Sigmoid colon (tissue), 4 donors: ENCODE measurements at regions not wholly inside any gene's neighbourhood (a gene's known extent, or its start where the extent isn't known, plus 50 kb on each side); places are given as distances from the start of the nearest gene placed in this dataset.

Experiments used
- EP300 ChIP-seq, 4 donors: sonication (generic); formaldehyde crosslinking; IDR thresholded peaks; one replicate each; pipeline ENCODE4 v1.6.1; 2017; ENCODE audit warnings: antibody characterized with exemption in 4 of 4
- POLR2A ChIP-seq, 2 donors: fragments of 450-650 bp; IDR thresholded peaks; one replicate each; pipeline ENCODE4 v1.6.1; 2016; ENCODE audit warnings: antibody characterized with exemption in 2 of 2, mild to moderate bottlenecking in 2 of 2, moderate library complexity in 2 of 2
- TF ChIP-seq, protein P1 (sequence below), 4 experiments: fragments of 450-650 bp in 3 of 4; fragments of 200-600 bp in 1 of 4; IDR thresholded peaks; one replicate each; pipeline ENCODE4 v1.5.1; 2016 to 2019; ENCODE audit warnings: antibody characterized with exemption in 4 of 4, mild to moderate bottlenecking in 3 of 4, moderate library complexity in 2 of 4

DNA sequence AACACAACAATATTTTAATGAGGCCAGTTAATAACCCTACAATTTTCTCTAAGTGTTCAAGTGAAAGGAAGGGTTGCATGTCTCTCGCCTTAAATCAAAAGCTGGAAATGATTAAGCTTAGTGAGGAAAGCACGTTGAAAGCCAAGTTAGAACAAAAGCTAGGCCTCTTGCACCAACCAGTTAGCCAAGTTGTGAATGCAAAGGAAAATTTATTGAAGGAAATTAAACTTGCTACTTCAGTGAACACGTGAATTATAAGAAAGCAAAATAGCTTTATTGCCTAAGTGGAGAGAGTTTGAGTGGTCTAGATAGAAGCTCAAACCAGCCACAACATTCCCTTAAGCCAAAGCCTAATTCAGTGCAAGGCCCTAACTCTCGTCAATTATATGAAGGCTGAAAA, 135.6 kb downstream of the DUSP10 start:
- TF ChIP-seq EP300 (IDR thresholded peaks at IDR 0.05) (no peak), POLR2A (IDR thresholded peaks at IDR 0.05) (no peak)
- TF ChIP-seq, protein P1, sequence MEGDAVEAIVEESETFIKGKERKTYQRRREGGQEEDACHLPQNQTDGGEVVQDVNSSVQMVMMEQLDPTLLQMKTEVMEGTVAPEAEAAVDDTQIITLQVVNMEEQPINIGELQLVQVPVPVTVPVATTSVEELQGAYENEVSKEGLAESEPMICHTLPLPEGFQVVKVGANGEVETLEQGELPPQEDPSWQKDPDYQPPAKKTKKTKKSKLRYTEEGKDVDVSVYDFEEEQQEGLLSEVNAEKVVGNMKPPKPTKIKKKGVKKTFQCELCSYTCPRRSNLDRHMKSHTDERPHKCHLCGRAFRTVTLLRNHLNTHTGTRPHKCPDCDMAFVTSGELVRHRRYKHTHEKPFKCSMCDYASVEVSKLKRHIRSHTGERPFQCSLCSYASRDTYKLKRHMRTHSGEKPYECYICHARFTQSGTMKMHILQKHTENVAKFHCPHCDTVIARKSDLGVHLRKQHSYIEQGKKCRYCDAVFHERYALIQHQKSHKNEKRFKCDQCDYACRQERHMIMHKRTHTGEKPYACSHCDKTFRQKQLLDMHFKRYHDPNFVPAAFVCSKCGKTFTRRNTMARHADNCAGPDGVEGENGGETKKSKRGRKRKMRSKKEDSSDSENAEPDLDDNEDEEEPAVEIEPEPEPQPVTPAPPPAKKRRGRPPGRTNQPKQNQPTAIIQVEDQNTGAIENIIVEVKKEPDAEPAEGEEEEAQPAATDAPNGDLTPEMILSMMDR (IDR thresholded peaks at IDR 0.05), result no peak
